H54 (cell line): ENCODE measurements at regions not wholly inside any gene's neighbourhood (a gene's known extent, or its start where the extent isn't known, plus 50 kb on each side); places are given as distances from the start of the nearest gene placed in this dataset.

Source experiments
- DNase-seq: peaks from one replicate; pipeline ENCODE4 v3.0.0; 2011; ENCODE audit warnings: low spot score, mixed read lengths; ENCODE audit not compliant: insufficient read length
- FAIRE-seq: peaks from 3 replicates; lab custom pipeline; 2011; peaks lifted over from hg19 to GRCh38; lab: Jason Lieb, UNC
- POLR2A ChIP-seq: IDR thresholded peaks from 2 replicates; pipeline ENCODE4 v1.6.1; 2011; ENCODE audit warnings: low read depth, mild to moderate bottlenecking, low read length

DNA sequence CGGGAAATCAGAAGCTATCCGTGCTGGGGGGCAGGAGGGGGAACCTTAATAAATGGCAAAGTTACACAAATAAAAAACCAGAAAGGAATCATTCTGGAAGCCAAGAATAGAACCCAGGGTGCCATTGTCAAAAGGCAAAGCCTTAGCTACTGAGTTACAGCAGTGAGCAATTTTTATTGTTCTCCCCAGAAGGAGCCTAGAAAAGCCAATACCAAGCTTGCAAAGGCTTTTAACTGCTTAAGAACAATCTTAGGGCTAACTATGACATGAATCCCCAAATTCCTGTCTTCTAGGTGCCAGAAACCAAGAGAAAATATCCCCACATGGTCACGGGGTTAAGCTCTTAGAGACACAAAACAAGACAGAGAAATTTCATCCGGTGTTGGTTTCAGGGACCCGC lies 482.7 kb downstream of the CCSER2 start:
- no peak for FAIRE-seq

DNA sequence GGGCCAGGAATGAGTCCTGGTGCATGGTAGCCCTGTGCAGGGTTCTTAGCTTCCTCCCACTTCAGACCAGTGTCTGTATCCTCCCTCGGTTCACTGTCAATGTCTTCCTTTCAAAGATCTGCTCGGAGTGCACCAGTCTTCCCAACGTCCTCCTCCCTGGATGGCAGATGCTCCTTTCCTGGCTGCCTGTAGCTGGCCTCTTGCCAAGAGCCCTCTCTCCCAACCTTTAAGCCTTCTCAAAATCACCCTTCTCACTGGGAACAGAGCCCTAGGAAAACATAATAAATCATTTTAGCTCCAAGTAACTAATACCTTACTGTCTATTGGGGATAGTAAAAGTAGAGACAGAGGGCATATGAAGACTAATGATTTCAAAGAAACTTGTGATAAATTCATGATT lies 490.6 kb downstream of the CCSER2 start:
- no peak for TF ChIP-seq POLR2A
- DNase-seq (no peak), FAIRE-seq (no peak)

More for the DNA sequence above, 482.7 kb downstream of the CCSER2 start:
- TF ChIP-seq POLR2A: no peak
- no peak for DNase-seq

DNA sequence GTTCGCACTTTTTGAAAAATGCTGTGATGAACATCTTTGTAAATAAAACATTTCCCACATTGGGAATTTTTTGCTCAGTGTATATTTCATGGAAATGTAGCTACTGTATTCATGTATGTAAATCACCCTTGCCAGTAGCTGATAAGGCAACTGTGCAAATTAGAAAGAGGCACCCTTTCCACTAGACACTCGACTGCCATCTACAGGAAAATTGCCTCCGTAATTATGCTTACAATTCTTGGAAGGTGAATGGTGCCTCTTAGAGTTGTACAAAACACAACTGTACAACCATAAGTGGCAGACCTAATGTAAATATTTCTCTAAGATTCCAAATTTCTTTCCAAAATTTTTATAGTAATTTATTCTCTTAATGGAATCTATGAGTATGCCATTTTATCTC lies 491.7 kb downstream of the CCSER2 start:
- FAIRE-seq: no peak
- DNase-seq: no peak
- no peak for TF ChIP-seq POLR2A

GRCh38 chr10:84820596-84820995 lies 492.2 kb downstream of the CCSER2 start:
- DNase-seq: no peak
- no peak for FAIRE-seq
- TF ChIP-seq POLR2A: no peak

- no peak for TF ChIP-seq POLR2A
- FAIRE-seq: no peak
- DNase-seq: no peak
Observed at GRCh38 chr10:84822931-84823630, 494.7 kb downstream of the CCSER2 start.

DNA sequence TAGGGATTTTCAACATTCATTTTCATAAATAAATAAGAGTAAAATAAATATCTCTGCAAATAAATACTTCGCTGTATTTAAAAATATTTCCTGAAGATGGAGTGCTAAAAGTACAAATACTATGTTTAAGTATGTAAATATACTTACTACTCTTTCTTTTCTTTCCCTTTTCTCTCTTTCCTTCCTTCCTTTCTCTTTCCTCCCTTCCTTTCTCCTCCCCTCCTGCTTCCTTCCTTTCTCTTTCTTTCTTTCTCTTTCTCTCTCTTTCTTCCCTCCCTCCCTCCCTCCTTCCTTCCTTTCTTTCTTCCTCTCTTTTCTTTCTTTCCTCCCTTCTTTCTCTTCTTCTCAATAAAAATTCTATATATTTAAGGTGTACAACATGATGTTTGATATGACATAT lies 496.1 kb downstream of the CCSER2 start:
- no peak for FAIRE-seq
- no peak for TF ChIP-seq POLR2A

GRCh38 chr10:84825330-84825729 lies 496.9 kb downstream of the CCSER2 start:
- FAIRE-seq: peak; percentile 68
- no peak for TF ChIP-seq POLR2A
- DNase-seq: peak; percentile 44

More for the DNA sequence above, 496.1 kb downstream of the CCSER2 start:
- DNase-seq: no peak

DNA sequence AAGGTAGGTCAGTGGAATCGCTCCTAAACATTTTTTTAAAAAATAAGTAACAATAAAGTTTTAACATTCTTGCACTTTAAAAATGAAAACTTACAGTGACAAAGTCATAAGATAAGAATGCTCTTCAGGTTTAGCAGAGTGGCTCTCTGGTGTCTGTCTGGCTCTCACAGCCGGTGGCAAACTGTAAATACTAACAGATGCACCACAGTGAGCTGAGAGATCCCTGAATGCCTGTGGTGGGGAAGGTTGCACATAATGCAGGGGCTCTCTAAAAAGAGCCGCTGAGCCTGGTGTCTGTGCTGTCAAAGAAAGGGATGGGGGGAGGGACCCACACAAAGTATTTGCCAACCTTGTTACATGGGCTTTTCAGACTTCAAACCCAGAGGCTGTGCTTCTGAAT lies 498.3 kb downstream of the CCSER2 start:
- FAIRE-seq: no peak
- DNase-seq: no peak
- TF ChIP-seq POLR2A: no peak

GRCh38 chr10:84829131-84829530 lies 500.7 kb downstream of the CCSER2 start:
- FAIRE-seq (no peak), DNase-seq (no peak)
- no peak for TF ChIP-seq POLR2A

DNA sequence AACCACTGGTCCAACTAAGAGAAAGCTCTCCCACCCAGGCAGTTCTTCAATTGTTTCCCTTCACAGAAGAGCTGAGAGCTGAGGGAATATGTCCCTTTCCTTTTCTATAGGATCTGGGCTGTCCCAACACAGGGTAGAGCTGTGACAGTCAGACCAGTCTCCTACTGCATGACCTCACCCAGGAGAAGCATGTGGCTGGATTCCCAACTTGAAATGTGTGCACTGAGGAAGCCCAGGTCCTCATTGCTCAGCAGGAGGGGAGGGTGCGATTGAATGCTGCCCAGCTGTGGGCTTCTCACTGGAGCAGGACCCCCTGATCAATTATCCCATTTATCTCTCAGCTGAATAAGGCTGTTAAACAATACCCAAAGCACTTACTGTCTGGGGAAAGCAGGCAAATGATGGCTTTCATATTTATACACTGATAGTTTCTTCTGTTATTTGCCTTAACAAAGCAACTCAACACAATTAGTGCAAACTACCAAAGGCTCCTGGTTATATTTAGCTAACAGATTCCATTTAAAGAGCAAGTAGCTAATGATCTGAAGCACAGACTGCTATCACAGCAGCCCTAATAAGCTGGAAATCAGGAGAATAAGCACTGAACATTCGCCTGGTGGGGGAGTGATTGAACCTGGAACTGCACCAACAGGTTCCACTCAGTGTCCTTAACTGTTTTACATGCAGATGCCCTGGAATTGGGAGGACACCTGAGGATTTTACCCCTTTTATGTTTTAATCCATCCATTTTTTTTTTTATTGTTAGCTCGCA lies 508.8 kb downstream of the CCSER2 start:
- TF ChIP-seq POLR2A: no peak
- FAIRE-seq (no peak), DNase-seq (no peak)

DNA sequence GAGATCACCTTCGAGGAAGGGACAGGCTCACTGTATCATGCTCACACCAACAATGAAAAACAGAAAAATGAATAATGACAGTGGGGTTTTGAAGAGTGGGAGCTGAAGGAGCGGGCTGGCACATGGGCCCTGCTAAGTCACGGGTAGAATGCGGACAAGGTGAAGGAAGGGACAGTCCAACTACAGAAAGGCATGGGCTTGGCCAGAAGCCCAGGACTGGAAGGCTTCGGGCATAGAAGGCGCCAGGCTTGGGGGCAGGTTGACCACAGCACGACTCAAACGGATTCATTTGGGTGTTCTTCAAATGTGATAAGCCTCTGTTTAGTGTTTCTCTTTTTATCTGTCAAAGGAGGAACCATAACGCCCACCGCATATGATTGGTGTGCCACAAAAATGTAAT lies 509.5 kb downstream of the CCSER2 start:
- TF ChIP-seq POLR2A: no peak
- no peak for DNase-seq
- no peak for FAIRE-seq

GRCh38 chr10:84838851-84839250 lies 510.5 kb downstream of the CCSER2 start:
- TF ChIP-seq POLR2A: no peak
- no peak for DNase-seq
- no peak for FAIRE-seq

DNA sequence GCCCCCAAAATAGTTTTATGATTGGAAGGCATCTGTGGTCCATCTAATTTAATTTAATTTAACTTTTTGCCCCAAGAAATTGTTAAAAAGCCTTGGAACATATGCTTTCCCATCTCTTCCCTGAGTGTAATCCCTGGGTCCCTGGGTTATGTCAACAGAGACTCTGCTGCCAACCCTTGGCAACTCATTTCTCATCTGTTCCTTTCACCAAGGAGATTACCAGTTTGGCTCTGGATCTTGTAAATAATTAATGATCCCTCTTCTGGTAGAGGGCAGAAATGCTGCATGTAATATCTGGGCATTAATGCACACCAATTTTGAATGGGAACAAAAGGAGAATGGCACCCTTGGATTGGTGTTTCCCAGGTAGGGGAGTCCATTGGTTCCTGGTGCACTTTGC lies 514.2 kb downstream of the CCSER2 start:
- DNase-seq (no peak), FAIRE-seq (no peak)
- no peak for TF ChIP-seq POLR2A

DNA sequence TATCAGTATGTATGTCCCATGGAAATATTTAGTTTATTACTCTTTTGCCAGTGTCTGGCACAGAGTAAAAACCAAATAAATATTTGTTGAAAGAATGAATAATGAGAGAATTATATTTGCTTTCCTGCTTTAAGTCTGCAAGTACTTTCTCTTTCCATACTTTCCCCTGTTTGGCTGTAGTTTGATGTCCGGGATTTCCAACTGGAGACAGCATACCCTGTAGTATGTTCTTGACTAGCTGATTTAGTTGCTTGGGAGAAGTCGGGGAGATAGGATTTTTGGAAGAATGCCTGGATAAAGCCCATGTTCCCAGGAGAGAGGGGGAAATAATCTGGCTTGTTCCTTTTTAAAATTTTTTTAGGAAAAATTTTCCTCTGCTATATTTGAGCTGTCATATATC lies 516.1 kb downstream of the CCSER2 start:
- DNase-seq: no peak
- no peak for TF ChIP-seq POLR2A
- FAIRE-seq: no peak
